ENCODE measurements at regions not wholly inside any gene's neighbourhood (a gene's known extent, or its start where the extent isn't known, plus 50 kb on each side); places are given as distances from the start of the nearest gene placed in this dataset.

- TF ChIP-seq, protein P1, sequence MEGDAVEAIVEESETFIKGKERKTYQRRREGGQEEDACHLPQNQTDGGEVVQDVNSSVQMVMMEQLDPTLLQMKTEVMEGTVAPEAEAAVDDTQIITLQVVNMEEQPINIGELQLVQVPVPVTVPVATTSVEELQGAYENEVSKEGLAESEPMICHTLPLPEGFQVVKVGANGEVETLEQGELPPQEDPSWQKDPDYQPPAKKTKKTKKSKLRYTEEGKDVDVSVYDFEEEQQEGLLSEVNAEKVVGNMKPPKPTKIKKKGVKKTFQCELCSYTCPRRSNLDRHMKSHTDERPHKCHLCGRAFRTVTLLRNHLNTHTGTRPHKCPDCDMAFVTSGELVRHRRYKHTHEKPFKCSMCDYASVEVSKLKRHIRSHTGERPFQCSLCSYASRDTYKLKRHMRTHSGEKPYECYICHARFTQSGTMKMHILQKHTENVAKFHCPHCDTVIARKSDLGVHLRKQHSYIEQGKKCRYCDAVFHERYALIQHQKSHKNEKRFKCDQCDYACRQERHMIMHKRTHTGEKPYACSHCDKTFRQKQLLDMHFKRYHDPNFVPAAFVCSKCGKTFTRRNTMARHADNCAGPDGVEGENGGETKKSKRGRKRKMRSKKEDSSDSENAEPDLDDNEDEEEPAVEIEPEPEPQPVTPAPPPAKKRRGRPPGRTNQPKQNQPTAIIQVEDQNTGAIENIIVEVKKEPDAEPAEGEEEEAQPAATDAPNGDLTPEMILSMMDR (IDR thresholded peaks at IDR 0.05): no peak
- no peak for TF ChIP-seq EZH2 (IDR thresholded peaks at IDR 0.05; ENCODE audit: borderline replicate concordance, insufficient read depth, low read depth, low read length, poor library complexity, severe bottlenecking)
Observed at GRCh38 chr17:73777131-73777449, 132.8 kb upstream of the SDK2 start.

Measured in B cell (primary cell).